ENCODE measurements at regions not wholly inside any gene's neighbourhood (a gene's known extent, or its start where the extent isn't known, plus 50 kb on each side); places are given as distances from the start of the nearest gene placed in this dataset.
"Not testable (repeated sequence)": the region's sequence is repeated elsewhere in the genome, so short reads cannot be mapped to it uniquely, and the experiment has no call there.

DNA sequence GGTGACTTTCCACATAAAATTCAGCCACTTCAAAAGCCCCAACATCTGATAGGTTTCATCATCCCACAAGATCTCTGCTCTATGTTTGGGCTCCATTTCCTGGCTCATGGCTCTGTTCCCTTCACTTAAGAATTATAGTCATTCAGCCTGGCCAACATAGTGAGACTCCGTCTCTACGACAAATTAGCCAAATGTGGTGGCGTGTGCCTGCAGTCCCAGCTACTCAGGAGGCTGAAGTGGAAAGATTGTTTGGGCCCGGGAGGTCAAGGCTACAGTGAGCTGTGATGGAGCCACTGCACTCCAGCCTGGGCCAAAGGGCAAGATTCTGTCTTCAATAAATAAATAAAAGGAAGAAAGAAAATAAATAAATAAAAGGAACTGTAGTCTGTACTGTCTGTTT lies 57.9 kb upstream of the CTSV start:
- DNase-seq: no peak

DNA sequence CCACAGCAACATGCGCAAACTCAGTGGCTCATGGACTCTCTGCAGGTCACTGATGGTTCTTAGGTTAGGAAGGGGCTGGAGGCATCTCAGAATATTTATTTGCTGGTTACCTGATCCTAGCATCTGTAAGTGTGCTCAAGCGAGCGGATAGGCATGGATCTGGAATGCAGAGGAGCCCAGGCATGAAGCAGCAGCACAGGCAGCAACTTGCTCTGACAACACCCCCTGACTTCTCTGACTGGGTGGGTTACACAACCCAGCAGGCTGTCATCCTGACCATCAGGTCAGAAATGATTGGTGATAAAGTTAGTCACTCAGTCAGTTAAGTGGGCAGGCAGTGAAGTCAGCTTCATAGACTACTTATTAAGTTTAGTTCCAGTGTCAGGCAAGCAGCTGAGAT lies 50.4 kb upstream of the CTSV start:
- DNase-seq: not testable (repeated sequence)
